ENCODE measurements at regions not wholly inside any gene's neighbourhood (a gene's known extent, or its start where the extent isn't known, plus 50 kb on each side); places are given as distances from the start of the nearest gene placed in this dataset.
"Not testable (repeated sequence)": the region's sequence is repeated elsewhere in the genome, so short reads cannot be mapped to it uniquely, and the experiment has no call there.

DNA sequence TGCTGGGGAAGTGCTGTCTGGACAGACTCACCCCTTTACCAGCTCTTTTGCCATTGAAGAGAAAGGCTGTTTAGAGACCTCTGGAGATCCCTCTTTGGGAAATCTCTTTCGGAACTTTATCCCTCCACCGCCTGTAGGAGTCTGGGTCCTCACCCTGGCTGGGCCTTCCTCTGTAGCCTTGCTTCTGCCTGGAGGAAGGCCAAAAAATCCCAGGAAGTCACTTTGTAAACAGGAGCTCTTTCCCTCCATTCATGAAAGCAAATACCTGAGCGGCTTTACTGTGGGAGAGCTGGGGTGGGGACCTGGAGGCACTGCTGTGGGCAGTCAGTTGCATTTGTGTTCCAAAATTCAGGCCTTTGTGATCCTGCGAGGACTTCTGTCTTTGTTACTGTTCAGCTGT is 126.2 kb downstream of the KLF6 start:
- DNase-seq: no peak

- no peak for DNase-seq
Observed at GRCh38 chr10:3656214-3656613, 128.8 kb downstream of the KLF6 start.

- no peak for DNase-seq
Observed at GRCh38 chr10:3655528-3655927, 129.5 kb downstream of the KLF6 start.

DNA sequence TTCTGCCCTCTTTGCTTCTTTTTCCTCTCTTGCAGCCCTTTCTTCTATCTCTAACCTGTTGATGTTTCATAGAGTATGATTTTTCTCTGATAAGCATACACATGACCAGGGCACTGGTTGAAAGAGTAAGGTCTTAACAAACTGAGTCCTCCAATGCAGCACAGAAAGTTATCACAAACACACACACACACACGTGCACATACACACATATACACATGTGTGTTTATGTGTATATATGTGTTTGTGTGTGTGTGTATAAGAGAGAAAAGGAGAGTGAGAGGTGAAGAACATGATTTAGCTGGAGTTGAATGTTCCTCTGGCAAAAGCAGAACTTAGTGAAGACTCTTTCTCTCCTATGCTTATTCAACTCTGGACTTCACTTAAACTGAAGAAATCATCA is 130.0 kb downstream of the KLF6 start:
- no peak for DNase-seq

- no peak for DNase-seq
Observed at GRCh38 chr10:3654496-3654895, 130.5 kb downstream of the KLF6 start.

GRCh38 chr10:3653303-3653702 is 131.7 kb downstream of the KLF6 start:
- not testable (repeated sequence) for DNase-seq

DNA sequence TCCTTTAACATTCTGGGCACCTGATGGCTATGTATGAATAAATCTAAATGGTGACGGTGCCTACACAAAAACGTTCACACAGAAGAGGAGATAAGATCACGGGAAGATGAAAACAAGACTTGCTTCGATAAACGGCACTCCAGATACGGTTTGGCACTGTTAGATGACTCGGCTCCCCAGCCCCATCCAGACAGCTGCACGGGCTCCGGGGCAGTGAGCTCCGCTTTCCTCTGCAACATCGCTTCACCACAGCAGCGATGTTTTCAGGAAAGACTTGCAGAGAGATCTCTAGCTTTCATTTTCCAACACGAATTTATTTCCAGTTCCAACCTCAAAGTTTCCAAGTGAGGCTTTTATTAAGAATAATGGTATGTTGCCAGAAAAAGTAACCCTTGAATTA is 132.1 kb downstream of the KLF6 start:
- DNase-seq: peak; percentile 55

- no peak for DNase-seq
Observed at GRCh38 chr10:3651969-3652653, 132.9 kb downstream of the KLF6 start.

DNA sequence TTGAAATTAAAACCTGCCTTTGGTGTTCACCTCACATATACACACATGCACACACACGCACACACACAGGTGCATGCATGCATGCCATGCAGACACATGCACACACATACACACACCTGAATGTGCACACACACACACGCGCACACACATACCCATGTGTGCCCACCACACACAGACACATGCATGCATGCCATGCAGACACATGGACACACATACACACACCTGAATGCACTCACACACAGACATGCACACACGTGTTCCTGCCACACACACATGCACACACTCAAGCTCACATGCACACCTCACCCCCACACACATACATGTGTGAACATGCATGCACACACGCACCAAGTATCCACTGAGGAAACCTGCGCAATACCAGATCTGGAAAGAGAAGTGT is 136.4 kb downstream of the KLF6 start:
- DNase-seq: no peak

DNA sequence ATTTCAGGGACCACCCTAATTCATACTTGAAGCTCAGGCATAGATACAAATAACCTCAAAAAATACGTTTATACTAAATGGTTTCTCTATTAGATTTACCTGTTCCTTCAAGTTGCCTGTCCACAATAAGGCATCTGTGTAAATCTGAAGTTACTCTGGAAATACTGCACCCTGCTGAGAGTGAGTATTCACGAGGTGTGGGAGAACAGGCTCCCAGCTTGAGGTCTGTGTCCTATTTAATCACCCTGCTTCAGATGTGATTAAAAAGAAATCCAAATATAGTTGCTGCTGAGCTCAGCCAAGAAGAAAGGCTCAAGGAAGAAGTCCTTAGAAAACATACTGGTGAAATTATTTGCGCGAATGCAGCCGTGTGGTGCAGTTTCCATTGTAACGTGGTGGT is 136.8 kb downstream of the KLF6 start:
- no peak for DNase-seq

- no peak for DNase-seq
Observed at GRCh38 chr10:3647074-3647473, 137.9 kb downstream of the KLF6 start.

DNA sequence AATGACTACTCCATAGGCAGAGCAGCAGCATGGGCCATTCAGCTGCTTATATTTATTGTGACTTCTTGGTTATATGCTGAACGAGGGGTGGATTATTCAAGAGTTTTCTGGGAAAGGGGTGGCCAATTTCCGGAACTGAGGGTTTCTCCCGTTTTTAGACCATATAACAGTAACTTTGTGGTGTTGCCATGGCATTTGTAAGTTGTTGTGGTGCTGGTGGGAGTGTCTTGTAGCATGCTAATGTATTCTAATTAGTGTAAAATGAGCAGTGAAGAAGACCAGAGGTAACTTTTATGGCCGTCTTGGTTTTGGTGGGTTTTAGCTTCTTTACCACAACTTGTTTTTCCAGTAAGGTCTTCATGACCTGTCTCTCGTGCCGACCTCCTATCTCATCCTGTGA is 139.6 kb downstream of the KLF6 start:
- no peak for DNase-seq

DNA sequence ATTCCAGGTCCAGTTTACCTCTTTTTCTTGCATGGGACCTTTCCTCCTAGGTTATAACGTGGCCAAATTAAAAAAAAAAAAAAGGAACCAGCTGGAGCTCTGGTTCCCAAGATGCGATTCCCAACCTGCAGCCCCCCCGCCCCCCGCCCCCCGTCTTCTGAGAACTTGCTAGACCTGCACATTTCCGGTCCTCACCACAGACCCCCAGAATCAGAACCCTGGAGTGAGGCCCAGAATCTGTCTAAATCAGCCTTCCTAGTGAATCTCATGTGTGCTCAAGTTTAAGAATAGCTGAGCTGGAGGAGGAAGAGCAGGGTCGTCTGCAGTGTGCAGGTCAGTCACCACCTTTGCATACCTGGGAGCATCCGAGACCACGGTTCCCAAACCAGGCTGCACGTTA is 144.2 kb downstream of the KLF6 start:
- no peak for DNase-seq

DNA sequence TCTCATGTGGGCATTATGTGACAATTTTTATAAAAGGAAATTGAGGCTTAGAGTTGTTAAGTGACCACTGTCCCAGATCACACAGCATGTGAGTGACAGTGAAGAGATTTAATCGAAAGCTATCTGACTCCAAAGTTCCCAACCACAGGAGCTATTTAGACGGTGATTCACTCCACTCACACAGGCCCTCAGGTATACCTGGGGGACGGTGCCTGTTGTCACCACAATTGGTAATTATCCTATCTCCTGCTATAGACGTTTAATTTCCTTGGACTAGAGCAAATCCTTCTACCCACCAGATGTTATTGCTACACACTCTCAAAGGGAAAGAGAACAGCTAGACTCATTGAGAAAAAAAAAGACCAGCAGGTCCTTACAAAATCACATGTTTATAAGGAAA is 145.5 kb downstream of the KLF6 start:
- DNase-seq: no peak

- no peak for DNase-seq
Observed at GRCh38 chr10:3636356-3637181, 148.4 kb downstream of the KLF6 start.

- DNase-seq: no peak
Observed at GRCh38 chr10:3635697-3636096, 149.3 kb downstream of the KLF6 start.

- no peak for DNase-seq
Observed at GRCh38 chr10:3635211-3635671, 149.8 kb downstream of the KLF6 start.

GRCh38 chr10:3634646-3635045 is 150.4 kb downstream of the KLF6 start:
- DNase-seq: not testable (repeated sequence)

- DNase-seq: no peak
Observed at GRCh38 chr10:3631701-3632330, 153.2 kb downstream of the KLF6 start.

- no peak for DNase-seq
Observed at GRCh38 chr10:3631291-3631690, 153.7 kb downstream of the KLF6 start.

- DNase-seq: no peak
Observed at GRCh38 chr10:3625959-3626751, 158.9 kb downstream of the KLF6 start.

DNA sequence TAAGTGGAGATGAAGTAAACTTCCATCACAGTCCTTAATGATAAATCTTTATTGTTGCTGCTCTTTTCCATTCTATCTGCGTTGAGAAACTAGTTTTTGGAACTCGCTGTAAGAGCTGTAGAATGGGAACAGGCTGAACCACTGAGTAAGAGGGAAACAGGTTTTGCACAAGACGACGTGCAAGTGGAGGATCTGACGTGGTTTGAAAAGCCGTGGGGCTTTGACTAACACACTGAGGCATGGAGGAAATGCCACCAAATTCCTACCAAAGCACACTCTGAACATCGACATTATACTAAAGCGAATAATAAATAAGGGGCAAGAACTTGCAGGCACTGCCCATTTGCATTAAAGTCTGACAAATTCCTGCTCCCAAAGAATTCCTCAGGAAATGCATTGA is 160.6 kb downstream of the KLF6 start:
- no peak for DNase-seq

GRCh38 chr10:3623746-3624145 is 161.3 kb downstream of the KLF6 start:
- no peak for DNase-seq

Data from stimulated activated CD8-positive, alpha-beta memory T cell treated with anti-CD3 and anti-CD28 coated beads, Interleukin-4, amount 100 ng/mL, for 48 hours (primary cell).